ENCODE measurements at regions not wholly inside any gene's neighbourhood (a gene's known extent, or its start where the extent isn't known, plus 50 kb on each side); places are given as distances from the start of the nearest gene placed in this dataset.

GRCh38 chr9:87305151-87305550 lies 192.5 kb upstream of the DAPK1 start:
- Histone ChIP-seq H3K4me3 (no peak overlapping the region), H3K4me1 (ENCODE audit: insufficient read depth) (peaks cover 5% of the 10 kb centered on the region), H3K4me2 (no peak overlapping the region), H3K36me3 (replicated peaks; ENCODE audit: insufficient read depth, low read depth) (no peaks in the 10 kb centered on the region), H3K9me3 (ENCODE audit: low read depth) (no peaks in the 10 kb centered on the region), H3K79me2 (no peaks in the 10 kb centered on the region), H3K27ac (no peak overlapping the region), H3K27me3 (peaks cover 3% of the 10 kb centered on the region), H2AFZ (no peak overlapping the region), H3K9me2 (replicated peaks; ENCODE audit: insufficient read depth) (no peaks in the 10 kb centered on the region), H4K20me1 (ENCODE audit: insufficient read depth, poor library complexity, severe bottlenecking) (no peaks in the 10 kb centered on the region)
- WGBS (ENCODE audit: low lambda C conversion rate, missing lambda C conversion rate), result 71% methylated on average over 7 of the region's 7 CpGs
- TF ChIP-seq CTCF (IDR thresholded peaks at IDR 0.05; ENCODE audit: poor library complexity), result no peak
- TF ChIP-seq EZH2 (IDR thresholded peaks at IDR 0.05; ENCODE audit: borderline replicate concordance), result no peak
- TF ChIP-seq EZH2phosphoT487 (IDR thresholded peaks at IDR 0.05; ENCODE audit: low read depth, severe bottlenecking, unreplicated experiment), result no peak
- no peak for DNase-seq (ENCODE audit: low spot score)

- DNase-seq (ENCODE audit: low spot score), result no peak
- 86% methylated on average over 3 of the region's 3 CpGs for WGBS (ENCODE audit: low lambda C conversion rate, missing lambda C conversion rate)
- Histone ChIP-seq H3K4me1 (ENCODE audit: insufficient read depth) (peaks cover 5% of the 10 kb centered on the region), H3K79me2 (no peaks in the 10 kb centered on the region), H3K4me3 (no peak overlapping the region), H2AFZ (no peak overlapping the region), H4K20me1 (ENCODE audit: insufficient read depth, poor library complexity, severe bottlenecking) (no peaks in the 10 kb centered on the region), H3K9me2 (replicated peaks; ENCODE audit: insufficient read depth) (no peaks in the 10 kb centered on the region), H3K36me3 (replicated peaks; ENCODE audit: insufficient read depth, low read depth) (no peaks in the 10 kb centered on the region), H3K27ac (no peak overlapping the region), H3K9me3 (ENCODE audit: low read depth) (no peaks in the 10 kb centered on the region), H3K4me2 (no peak overlapping the region), H3K27me3 (peaks cover 3% of the 10 kb centered on the region)
- no peak for TF ChIP-seq EZH2phosphoT487 (IDR thresholded peaks at IDR 0.05; ENCODE audit: low read depth, severe bottlenecking, unreplicated experiment)
- TF ChIP-seq CTCF (IDR thresholded peaks at IDR 0.05; ENCODE audit: poor library complexity), result no peak
- TF ChIP-seq EZH2 (IDR thresholded peaks at IDR 0.05; ENCODE audit: borderline replicate concordance), result no peak
Observed at GRCh38 chr9:87306006-87306405, 191.7 kb upstream of the DAPK1 start.

GRCh38 chr9:87307848-87308247 lies 189.8 kb upstream of the DAPK1 start:
- H4K20me1 ChIP-seq (ENCODE audit: insufficient read depth, poor library complexity, severe bottlenecking), result no peaks in the 10 kb centered on the region
- peaks cover 5% of the 10 kb centered on the region for H3K4me1 ChIP-seq (ENCODE audit: insufficient read depth)
- no peaks in the 10 kb centered on the region for H3K36me3 ChIP-seq (replicated peaks; ENCODE audit: insufficient read depth, low read depth)
- H3K4me3 ChIP-seq, result no peak overlapping the region
- H3K9me2 ChIP-seq (replicated peaks; ENCODE audit: insufficient read depth), result no peaks in the 10 kb centered on the region
- DNase-seq (ENCODE audit: low spot score), result no peak
- H3K27ac ChIP-seq, result no peak overlapping the region
- no peak overlapping the region for H3K4me2 ChIP-seq
- no peaks in the 10 kb centered on the region for H3K79me2 ChIP-seq
- TF ChIP-seq CTCF (IDR thresholded peaks at IDR 0.05; ENCODE audit: poor library complexity), result no peak
- TF ChIP-seq EZH2 (IDR thresholded peaks at IDR 0.05; ENCODE audit: borderline replicate concordance), result no peak
- TF ChIP-seq EZH2phosphoT487 (IDR thresholded peaks at IDR 0.05; ENCODE audit: low read depth, severe bottlenecking, unreplicated experiment), result no peak
- no peaks in the 10 kb centered on the region for H3K27me3 ChIP-seq
- H2AFZ ChIP-seq, result no peak overlapping the region
- H3K9me3 ChIP-seq (ENCODE audit: low read depth), result no peaks in the 10 kb centered on the region
- 64% methylated on average over 5 of the region's 5 CpGs for WGBS (ENCODE audit: low lambda C conversion rate, missing lambda C conversion rate)

- no peak overlapping the region for H3K4me3 ChIP-seq
- WGBS (ENCODE audit: low lambda C conversion rate, missing lambda C conversion rate), result 59% methylated on average over 6 of the region's 6 CpGs
- H4K20me1 ChIP-seq (ENCODE audit: insufficient read depth, poor library complexity, severe bottlenecking), result no peaks in the 10 kb centered on the region
- no peaks in the 10 kb centered on the region for H3K9me2 ChIP-seq (replicated peaks; ENCODE audit: insufficient read depth)
- no peak overlapping the region for H3K4me2 ChIP-seq
- no peaks in the 10 kb centered on the region for H3K27me3 ChIP-seq
- no peaks in the 10 kb centered on the region for H3K36me3 ChIP-seq (replicated peaks; ENCODE audit: insufficient read depth, low read depth)
- H3K79me2 ChIP-seq, result no peaks in the 10 kb centered on the region
- no peaks in the 10 kb centered on the region for H3K9me3 ChIP-seq (ENCODE audit: low read depth)
- no peak overlapping the region for H3K27ac ChIP-seq
- no peak for DNase-seq (ENCODE audit: low spot score)
- H3K4me1 ChIP-seq (ENCODE audit: insufficient read depth), result peaks cover 5% of the 10 kb centered on the region
- H2AFZ ChIP-seq, result no peak overlapping the region
- TF ChIP-seq EZH2phosphoT487 (IDR thresholded peaks at IDR 0.05; ENCODE audit: low read depth, severe bottlenecking, unreplicated experiment) (no peak), CTCF (IDR thresholded peaks at IDR 0.05; ENCODE audit: poor library complexity) (no peak), EZH2 (IDR thresholded peaks at IDR 0.05; ENCODE audit: borderline replicate concordance) (no peak)
Observed at GRCh38 chr9:87309236-87309635, 188.4 kb upstream of the DAPK1 start.
